ENCODE measurements at regions not wholly inside any gene's neighbourhood (a gene's known extent, or its start where the extent isn't known, plus 50 kb on each side); places are given as distances from the start of the nearest gene placed in this dataset.
A peak's percentile ranks its signal among the peaks of the same experiment; 100 is the strongest.

DNA sequence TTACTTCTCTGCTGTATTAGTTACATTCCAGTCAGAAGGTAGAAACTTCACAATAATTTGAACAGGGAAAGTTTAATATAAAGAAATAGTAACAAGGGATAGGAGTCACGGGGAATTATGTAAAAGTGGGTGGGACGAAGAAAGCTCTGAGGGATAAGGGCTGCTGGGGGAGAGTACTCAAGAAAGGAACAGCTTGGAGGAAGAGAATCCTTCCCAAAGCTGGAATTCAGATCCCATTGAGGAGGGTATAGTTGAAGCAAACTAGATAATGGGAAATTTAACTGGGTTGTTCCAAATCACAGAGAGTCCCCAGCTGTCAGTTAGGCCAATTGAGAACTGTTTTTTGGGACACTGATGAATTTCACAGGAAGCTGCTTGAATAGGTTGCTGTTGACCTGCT, 53.2 kb upstream of the MACC1 start:
- no peak overlapping the region for H4K8ac ChIP-seq (replicated peaks; ENCODE audit: insufficient read length, low read depth, low read length)
- H2BK20ac ChIP-seq (ENCODE audit: low read depth, low read length, poor library complexity, severe bottlenecking), result no peak overlapping the region
- TF ChIP-seq, protein P1, sequence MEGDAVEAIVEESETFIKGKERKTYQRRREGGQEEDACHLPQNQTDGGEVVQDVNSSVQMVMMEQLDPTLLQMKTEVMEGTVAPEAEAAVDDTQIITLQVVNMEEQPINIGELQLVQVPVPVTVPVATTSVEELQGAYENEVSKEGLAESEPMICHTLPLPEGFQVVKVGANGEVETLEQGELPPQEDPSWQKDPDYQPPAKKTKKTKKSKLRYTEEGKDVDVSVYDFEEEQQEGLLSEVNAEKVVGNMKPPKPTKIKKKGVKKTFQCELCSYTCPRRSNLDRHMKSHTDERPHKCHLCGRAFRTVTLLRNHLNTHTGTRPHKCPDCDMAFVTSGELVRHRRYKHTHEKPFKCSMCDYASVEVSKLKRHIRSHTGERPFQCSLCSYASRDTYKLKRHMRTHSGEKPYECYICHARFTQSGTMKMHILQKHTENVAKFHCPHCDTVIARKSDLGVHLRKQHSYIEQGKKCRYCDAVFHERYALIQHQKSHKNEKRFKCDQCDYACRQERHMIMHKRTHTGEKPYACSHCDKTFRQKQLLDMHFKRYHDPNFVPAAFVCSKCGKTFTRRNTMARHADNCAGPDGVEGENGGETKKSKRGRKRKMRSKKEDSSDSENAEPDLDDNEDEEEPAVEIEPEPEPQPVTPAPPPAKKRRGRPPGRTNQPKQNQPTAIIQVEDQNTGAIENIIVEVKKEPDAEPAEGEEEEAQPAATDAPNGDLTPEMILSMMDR (conservative IDR thresholded peaks at IDR 0.05), result no peak
- no peak overlapping the region for H2BK12ac ChIP-seq (ENCODE audit: insufficient read length, low read depth, low read length)
- H3K9me3 Mint-ChIP-seq, result no peaks in the 10 kb centered on the region
- no peak overlapping the region for H2AFZ ChIP-seq (ENCODE audit: low read length)
- no peak overlapping the region for H2BK120ac ChIP-seq (ENCODE audit: low read depth, low read length, poor library complexity, severe bottlenecking)
- H3K36me3 Mint-ChIP-seq (ENCODE audit: insufficient read depth in 1 of 3, low read depth in 3 of 3), result no peaks in the 10 kb centered on the region
- H3K56ac ChIP-seq (ENCODE audit: insufficient read length, low read depth, low read length), result no peak overlapping the region
- DNase-seq, result no peak
- H3K4me3 Mint-ChIP-seq, result no peak overlapping the region
- H2BK5ac ChIP-seq (ENCODE audit: insufficient read length, low read length), result no peak overlapping the region
- no peak overlapping the region for H3K4ac ChIP-seq (ENCODE audit: low read depth, low read length)
- no peaks in the 10 kb centered on the region for H3K9me3 ChIP-seq (ENCODE audit: control insufficient read depth, low read depth, low read length)
- H3K4me1 Mint-ChIP-seq, result peaks cover 11 to 14% of the 10 kb centered on the region in 2 experiments
- no peak overlapping the region for H4K5ac ChIP-seq (ENCODE audit: insufficient read length, low read depth, low read length)
- H3K23ac ChIP-seq (ENCODE audit: insufficient read length, low read depth, low read length), result no peak overlapping the region
- no peaks in the 10 kb centered on the region for H4K20me1 ChIP-seq (ENCODE audit: control insufficient read depth, insufficient read depth, insufficient read length)
- H4K91ac ChIP-seq (ENCODE audit: insufficient read length, low read depth, low read length), result no peak overlapping the region
- WGBS (ENCODE audit: extremely low coverage, insufficient read length, low lambda C conversion rate), result no CpG with 5 or more reads among the region's 2 CpGs
- H3T11ph ChIP-seq (ENCODE audit: low read length), result no peak overlapping the region
- no peak overlapping the region for H2BK15ac ChIP-seq (ENCODE audit: low read depth, low read length)
- no peak overlapping the region for H3K18ac ChIP-seq (ENCODE audit: insufficient read length, low read depth, low read length)
- no peaks in the 10 kb centered on the region for H3K79me2 ChIP-seq (ENCODE audit: insufficient read depth, low read length)
- H3K27ac Mint-ChIP-seq, result peak overlapping the region in 1 of 3 experiments; percentile 20; a peak in 1 of 7 replicates
- no peaks in the 10 kb centered on the region; the same call in 1 of the 2 replicates for H3K4me1 ChIP-seq (ENCODE audit: insufficient read depth, low read length)
- H3K27me3 ChIP-seq (ENCODE audit: insufficient read depth, low read length), result no peaks in the 10 kb centered on the region
- no peaks in the 10 kb centered on the region for H3K23me2 ChIP-seq (ENCODE audit: insufficient read length, low read depth, low read length, poor library complexity, severe bottlenecking)
- H3K27ac ChIP-seq (ENCODE audit: insufficient read length, low read depth, low read length), result no peak overlapping the region
- no peak overlapping the region for H3K4me2 ChIP-seq (ENCODE audit: insufficient read depth, insufficient read length, low read length)
- no peaks in the 10 kb centered on the region for H3K27me3 Mint-ChIP-seq (ENCODE audit: low read depth)
- H3K79me1 ChIP-seq (ENCODE audit: insufficient read depth, low read depth, low read length, poor library complexity, severe bottlenecking), result no peaks in the 10 kb centered on the region
- no peak overlapping the region for H3K14ac ChIP-seq (ENCODE audit: insufficient read depth, low read length)
- H3K9ac ChIP-seq (ENCODE audit: extremely low read depth, insufficient read length, low read length), result no peak overlapping the region
- H2AK5ac ChIP-seq (ENCODE audit: insufficient read length, low read length), result no peak overlapping the region
